HG03565 (cell line): ENCODE measurements at regions not wholly inside any gene's neighbourhood (a gene's known extent, or its start where the extent isn't known, plus 50 kb on each side); places are given as distances from the start of the nearest gene placed in this dataset.

Experiments
- ATAC-seq: cut with Tn5 transposase; IDR thresholded peaks from one replicate; pipeline ENCODE4 v1.9.1; 2021; ENCODE audit warnings: mild to moderate bottlenecking, moderate library complexity; ENCODE audit not compliant: unreplicated experiment

DNA sequence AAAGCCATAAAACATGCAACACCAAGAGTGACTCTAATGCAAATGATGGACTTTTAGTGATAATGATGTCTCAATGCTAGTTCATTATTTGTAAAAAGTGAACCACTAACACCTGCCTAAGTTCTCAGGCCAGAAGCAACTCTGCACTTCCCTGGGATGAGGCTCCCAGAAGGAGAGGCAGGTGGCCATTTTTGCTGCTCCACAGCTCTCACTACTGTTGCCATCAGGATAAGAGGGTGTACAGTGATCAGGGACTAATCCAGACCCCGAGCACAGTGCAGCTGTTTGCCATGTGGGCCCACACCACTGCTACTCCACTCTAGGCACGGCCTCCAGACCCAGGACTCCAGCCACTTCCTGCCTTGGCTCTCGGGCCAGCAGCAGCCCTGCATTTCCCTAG is 828.3 kb upstream of the MIR17HG start:
- no peak for ATAC-seq

DNA sequence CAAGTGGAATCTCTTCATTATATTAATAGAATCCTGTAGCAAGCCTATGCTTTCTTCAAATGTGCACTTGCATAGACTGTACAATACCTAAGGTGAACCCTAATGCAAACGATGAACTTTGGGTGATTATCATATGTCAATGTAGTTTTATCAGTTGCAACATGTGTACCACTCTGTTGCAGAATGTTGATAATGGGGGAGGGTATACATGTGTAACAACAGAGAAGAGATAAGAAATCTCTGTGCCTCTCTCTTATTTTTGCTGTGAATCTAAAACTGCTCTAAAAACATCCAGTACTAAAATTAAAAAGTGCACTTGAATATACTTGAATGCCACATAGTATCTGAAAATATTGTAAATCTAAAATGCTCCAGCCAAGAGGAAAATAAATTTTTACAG is 820.8 kb upstream of the MIR17HG start:
- ATAC-seq = no peak

DNA sequence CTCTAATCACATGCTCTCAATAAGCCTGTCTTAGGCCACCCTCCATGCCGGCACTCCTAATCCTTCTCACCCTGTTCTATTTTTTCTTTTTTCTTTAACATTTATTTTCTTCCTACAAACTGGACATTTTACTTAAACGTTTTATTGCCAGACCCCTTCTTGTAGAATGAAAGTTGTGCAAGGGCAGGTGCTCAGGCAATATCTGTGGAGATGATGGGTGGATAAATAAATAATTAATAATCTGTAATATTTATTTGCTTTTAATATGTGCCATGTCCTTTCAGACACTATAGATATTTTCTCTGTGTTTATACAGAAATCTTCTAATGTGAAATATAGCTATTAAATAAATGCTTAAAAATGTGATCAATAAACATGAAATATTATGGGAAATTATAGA is 815.7 kb upstream of the MIR17HG start:
- no peak for ATAC-seq

DNA sequence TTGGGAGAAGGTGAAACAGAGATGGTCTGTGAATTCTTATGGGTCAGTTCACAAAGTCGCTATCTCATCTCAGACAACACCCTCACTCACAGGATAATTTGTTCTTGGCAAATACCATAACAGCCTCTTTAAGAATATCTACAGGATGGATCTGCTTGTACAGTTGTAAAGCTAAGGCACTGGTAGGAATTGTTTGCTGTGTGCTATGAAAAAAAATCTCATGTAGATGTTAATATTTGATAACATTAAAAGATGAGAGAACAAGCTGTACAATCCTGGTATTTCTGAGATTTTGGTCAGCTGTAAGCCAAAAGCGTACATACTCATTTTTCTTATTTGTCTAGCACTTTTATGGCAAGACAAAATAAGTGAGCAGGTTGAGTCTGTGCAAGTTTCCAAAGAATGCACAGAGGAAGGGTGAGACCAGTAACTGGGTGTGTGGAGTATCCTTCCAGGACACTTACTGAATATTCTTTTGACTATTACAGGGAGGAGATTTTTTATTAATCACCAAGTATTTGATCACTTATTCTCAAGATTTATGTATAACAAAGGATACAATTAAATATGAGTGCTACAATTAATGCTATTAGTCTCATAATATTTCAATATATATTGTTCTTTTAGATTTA is 814.5 kb upstream of the MIR17HG start:
- ATAC-seq = no peak

DNA sequence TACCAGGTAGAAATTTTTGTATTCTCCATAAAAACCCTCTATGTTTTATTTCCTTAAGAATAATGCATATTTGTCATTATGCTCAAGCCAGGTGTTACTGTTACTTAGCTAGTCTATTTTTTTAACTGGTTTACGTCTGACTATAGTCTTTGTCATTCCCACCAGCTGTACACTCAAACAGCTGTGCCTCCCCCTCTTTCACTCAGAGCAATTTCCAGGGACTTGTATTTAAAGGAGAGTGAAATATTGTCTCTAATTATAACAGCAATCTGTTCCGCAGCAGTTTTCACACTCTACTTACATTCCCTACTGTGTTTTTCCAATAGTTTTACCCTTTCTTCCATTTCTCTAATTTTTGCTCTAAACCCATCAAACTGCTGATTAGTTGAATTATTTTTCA is 813.6 kb upstream of the MIR17HG start:
- no peak for ATAC-seq

DNA sequence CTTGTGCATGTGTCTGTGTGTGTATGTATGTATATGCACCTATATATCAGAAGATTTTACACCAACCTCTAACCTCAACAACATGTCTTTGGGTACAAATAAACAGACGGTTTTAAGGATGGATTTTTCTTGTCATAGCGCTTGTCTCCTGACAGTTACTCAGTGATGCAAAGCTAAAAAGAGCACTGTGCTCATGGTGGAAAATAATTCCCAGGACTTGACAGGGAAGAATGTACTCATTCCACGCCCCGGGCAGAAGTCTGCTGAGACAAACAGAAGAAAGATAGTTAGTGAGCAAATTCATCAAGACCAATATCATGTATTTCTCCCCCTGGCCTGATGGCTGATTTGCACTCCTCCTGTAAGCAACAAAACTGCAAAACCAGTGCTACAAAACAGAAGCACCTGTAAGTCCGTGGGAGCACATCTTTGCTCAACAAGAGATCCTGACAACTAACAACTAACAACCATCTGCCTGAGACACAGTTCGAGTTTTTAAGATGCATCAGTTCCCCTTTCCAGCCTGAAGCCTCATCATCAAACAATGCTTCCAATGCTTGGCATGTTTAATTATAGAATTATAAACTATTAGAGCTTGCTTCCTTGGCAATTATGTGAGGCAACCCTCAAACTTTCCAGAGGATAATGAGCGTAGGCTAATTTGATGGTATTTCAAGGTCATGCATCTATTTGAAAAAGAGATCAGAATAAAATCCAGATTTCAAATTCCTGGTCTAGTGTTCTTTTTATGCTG is 812.7 kb upstream of the MIR17HG start:
- ATAC-seq = no peak

DNA sequence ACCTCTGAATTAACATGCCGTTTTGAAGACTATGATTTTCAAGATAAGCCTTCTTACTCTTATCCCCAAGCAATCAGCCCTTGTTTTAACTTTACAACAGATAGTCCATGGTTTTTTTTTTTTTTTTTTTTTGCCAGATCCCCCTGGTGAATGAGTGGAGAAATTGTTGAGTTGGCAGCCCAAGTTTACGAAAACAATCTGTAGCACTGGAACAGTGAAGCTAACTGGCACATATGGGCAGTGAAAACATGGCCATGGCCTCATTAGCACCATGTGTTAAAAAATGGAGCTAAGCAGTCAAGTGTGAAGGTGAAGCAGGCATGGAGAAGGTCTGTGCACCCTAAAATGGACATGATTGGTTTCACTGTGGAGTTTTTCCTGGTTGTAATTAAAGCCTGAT is 812.1 kb upstream of the MIR17HG start:
- no peak for ATAC-seq

DNA sequence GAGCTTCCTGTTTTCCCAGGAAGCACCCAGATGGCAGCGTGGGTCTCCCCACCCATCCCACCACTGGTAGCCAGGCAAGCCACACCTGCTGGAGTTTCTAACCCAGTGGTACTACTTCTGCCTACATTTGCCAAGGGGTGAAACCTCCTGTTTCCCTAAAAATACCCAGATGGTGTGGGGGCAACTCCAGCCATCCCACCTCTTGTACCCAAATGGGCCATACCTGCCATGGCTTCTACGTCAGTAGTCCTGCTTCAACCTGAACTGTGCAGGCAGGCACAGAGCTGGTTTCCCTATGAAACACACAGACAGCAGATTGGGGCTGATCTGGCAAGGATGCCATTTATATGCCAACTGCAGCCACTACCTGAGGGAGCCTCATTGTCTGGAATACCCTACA is 809.4 kb upstream of the MIR17HG start:
- no peak for ATAC-seq

DNA sequence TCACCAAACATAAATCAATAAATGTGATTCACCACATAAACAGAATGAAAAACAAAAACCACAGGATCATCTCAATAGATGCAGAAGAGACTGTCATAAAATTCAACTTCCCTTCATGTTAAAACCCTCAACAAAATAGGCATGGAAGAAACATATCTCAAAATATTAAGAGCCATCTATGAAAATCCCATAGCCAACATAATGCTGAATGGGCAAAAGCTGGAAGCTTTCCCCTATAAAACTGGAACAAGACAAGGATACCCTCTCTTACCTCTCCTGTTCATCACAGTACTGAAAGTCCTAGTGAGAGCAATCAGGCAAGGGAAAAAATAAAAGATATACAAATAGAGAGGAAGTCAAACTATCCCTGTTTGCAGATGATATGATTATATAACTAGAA is 806.1 kb upstream of the MIR17HG start:
- ATAC-seq = no peak

DNA sequence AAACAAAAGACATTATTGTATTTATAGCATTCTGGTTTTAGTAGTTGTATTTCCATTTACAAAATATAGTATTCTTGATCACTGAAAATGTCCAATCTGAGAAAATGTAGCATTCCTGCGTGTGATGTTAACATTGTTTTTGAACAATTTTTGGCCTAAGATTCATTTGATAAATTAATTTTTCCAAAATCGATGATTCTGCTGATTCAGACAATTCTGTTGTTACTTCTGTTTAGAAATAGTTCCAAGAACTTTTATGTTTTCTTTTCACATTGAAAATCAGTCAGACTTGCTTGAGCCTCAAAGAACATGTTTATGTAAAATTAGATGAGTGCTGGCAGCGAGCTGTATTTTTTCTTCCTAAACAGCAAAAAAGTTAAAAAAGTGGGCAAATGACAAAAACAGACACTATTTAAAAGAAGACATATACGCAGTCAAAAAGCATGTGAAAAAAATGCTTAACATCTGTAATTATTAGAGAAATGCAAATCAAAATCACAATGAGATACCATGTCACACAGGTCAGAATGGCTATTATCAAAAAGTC is 804.5 kb upstream of the MIR17HG start:
- no peak for ATAC-seq

DNA sequence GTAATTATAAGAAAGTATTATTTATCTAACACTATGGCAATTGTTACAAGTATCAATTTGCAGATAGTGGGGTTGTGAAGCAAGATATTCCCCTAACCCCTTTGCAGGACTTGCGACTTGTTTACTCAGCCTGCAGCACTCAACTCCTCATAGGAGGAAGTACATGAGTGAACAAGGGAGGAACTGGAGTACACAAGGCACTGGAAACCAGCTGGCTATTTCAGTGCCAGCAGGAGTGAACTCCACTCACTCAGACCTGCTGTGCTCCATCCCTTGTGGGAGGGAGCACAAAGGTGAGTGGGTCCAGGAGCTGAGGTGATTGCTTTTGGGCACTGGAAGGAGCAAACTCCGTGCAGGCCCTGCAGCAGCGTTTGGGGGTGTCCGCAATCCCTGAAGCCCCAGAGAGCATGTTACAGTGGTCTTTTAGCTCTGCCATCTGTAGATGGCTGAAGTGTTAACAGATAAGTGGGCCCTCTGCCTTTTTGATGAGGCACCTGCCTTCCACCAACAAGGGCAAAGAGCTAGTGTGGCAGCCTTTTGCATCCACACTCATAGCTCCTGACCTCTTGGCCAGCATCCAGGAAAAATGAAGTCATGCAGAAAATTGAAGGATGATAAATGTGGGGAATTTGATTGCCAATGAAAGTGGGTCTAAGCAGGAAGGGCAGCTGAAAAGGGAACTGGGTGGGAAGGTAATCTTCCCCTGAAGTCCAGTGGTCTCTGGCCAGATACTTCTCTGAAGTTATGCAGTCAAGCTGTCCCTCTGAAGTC is 802.2 kb upstream of the MIR17HG start:
- no peak for ATAC-seq

DNA sequence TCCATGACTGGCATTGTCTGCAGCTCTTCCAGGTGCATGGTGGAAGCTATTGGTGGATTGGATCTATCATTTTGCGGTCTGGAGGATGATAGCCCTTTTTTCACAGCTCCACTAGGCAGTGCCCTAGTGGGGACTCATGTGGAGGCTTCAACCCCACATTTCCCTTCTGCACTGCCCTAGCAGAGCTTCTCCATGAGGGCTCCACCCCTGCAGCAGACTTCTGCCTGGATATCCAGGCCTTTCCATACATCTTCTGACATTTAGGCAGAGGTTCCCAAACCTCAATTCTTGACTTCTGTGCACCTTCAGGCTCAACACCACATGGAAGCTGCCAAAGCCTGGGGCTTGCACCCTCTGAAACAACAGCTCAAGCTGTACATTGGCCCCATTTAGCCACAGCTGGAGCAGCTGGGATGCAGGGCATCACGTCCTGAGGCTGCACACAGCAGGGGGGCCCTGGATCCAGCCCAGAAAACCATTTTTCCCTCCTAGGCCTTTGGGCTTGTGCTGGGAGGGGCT is 800.2 kb upstream of the MIR17HG start:
- ATAC-seq = no peak

DNA sequence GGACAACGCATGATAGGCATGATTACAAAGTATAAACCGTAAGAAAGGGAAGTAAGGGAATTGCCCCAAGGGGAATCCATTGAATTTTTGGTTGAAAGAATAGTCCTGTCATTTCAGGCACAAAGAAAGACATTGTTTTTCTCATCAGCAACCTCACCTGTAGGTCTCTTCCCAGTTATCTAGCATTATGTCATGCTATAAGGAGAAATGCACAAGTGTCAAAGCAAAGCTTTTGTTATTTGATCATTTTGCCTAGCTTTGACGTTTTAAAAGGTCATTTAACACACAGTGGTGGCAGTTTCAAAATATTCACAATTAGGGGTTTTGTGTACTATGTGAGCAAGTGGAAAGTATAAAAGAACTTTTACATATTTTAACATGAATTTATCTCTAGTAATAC is 796.2 kb upstream of the MIR17HG start:
- no peak for ATAC-seq

DNA sequence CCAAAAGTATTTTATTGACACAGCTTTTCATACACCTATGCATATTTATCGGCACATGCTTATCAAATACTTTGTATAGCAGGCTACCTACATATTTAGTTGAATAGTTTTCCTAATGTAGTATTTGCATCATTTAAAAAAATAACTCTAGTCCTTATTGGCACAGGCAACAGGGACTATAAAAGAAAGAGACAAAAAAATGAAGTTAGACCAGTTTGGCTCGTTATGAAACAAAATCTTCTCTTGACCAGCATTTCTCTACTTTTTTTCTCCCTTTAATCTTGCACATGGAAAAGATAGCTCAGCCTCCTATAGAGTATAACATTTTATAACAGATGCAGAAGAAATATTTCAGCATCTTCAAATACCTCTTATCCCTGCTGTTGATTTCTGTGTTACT is 794.8 kb upstream of the MIR17HG start:
- no peak for ATAC-seq

DNA sequence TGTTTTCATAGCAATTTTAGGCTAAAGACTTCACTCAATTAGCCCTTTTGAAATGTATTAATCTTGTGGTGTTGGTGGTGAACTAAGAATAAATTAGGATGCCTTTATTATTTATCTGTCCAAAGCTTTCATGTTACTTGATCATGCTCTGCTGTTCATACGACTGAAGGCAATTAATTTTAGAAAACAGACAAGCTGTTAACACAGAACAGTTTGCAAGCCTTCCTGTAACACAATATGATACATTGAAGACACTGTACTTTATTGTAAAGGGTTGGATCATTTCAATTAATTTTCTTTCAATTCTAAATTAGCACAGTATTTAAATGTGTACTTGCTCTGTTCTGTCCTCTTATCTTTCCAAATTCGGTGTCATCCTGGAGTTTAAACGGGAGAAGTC is 794.3 kb upstream of the MIR17HG start:
- ATAC-seq = no peak

DNA sequence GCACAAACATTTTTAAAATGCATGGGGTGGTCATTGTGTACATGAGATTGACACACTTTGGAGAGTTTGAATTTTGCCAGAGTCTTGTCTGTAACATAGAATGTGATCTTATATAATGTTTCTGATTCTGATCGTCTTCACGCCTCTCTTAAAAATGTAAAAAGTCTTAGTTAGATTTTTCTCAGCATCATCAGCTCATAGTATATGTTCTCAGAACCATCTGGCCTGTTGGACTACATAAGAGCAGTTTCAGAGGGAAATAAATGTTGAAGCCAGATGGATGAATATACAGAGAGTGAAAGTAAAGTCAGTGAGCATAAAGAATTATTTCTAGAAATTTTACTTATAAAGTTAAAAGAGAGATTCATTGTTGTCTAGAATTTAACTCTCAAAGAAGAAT is 789.9 kb upstream of the MIR17HG start:
- no peak for ATAC-seq

DNA sequence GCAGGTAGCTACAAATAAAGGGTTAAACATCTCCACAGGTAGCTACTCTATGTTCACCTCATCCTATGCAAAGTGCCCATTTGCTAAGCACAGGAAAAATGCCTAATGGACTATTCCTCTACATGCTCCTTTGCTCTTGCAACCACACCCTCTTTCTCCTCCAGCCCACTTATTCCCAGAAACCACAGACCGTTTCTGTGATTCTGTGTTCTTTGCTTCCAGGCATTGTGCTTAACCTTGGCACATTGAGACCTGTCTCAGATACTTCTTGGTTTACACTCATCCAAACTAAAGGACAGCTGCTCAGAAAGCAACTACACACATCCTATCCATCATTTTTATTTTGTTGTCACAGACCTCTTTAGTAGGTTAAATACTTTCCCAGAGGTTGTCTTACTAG is 785.0 kb upstream of the MIR17HG start:
- ATAC-seq = no peak

DNA sequence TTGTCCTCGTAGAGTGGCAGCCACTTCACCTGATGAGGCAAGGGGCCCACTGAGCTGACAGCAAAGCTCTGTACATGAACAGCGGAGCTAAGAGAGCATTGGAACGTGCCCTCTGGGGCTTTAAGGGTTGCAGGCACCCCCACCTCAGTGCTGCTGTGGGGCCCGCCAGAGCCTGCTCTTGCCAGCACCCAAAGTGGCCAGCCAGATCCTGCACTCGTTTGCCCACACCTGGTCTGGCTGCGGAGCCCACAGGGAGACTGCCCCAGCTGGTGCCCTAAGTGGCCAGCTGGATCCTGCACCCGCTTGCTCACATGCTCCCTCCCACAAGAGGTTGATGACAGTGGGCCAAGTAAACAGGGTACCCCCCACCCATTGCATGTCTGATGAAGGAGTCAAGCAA is 783.4 kb upstream of the MIR17HG start:
- ATAC-seq = no peak

DNA sequence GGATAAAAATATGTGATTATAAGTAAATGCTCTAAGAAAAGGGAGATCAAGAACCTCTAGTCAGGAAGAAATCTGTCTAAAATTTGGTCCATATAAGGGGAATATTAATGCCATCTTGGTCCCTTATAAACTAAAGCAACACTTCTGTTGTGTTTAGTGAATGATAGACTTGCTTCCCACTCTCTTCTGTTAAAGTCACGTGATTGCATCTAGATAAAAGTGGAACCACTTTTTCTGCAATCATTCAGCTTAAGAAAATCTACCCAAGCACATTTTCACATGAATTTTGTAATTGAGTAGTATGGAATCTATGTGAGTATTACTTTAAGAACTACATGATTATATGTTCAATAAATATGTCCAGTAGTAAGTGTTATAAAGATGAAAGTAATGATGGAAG is 782.9 kb upstream of the MIR17HG start:
- no peak for ATAC-seq

DNA sequence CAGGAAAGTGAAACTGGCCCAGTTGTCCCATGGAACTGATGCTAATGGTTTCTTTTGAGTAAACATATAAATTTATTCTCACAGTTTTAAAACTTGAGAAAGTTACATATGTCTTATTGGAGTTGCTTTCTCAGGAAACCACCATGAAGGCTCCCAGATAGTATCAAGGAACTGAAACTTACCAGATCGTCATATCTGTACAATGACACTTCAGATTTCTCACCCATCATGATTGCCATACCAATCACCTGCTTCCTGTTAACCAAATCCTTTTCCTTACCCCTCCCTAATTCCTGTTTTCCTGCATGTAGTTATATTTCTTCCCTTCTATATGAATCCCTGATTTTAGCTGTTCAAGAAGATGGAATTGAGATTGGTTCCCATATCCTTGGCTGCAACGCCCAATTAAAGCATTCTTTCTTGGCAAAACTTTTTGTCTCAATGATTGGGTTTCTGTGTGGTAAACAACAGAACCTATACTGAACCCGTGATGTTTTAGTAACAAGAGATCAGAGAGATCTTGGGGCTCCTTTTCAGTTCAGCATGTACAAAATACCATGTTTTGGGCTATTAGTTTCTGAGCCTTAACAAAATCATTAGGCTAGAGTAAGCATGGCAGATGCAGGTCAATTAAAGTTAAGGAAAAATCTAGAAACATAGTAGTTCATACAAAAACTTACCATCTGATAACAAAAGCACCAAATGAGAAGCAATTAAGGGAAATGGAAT is 781.3 kb upstream of the MIR17HG start:
- ATAC-seq = peak; percentile 63

DNA sequence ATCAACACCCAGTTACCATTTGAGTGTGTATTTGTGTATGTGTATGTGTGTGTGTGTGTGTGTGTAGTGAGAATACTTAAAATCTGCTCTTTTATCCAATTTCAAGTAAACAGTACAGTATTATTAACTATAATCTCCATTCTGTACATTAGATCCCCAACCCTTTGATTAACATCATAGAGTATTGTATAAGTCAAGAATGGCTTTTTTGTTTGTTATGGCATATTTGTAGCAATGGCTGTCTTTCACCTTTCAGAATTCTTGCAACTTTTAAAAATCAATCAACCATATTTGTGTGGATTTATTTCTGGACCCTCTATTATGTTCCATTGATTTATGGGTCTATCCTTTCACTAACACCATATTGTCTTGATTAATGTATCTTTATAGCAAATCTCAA is 779.3 kb upstream of the MIR17HG start:
- ATAC-seq = no peak
